ENCODE measurements at regions not wholly inside any gene's neighbourhood (a gene's known extent, or its start where the extent isn't known, plus 50 kb on each side); places are given as distances from the start of the nearest gene placed in this dataset.

GRCh38 chr20:57763235-57763595 lies 53.4 kb upstream of the PMEPA1 start:
- Histone ChIP-seq H3K4me3 (ENCODE audit: insufficient read depth, low read depth, low read length) (no peak overlapping the region), H3K9me3 (ENCODE audit: control insufficient read depth, low read length) (no peaks in the 10 kb centered on the region), H3K27ac (ENCODE audit: insufficient read depth, low read depth, low read length, poor library complexity, severe bottlenecking) (no peak overlapping the region), H3K27me3 (ENCODE audit: control insufficient read depth, insufficient read depth, low read length, poor library complexity, severe bottlenecking) (no peaks in the 10 kb centered on the region), H3K36me3 (ENCODE audit: control insufficient read depth, insufficient read depth, low read length) (no peaks in the 10 kb centered on the region), H3K4me1 (ENCODE audit: control insufficient read depth, insufficient read depth, low read length) (no peaks in the 10 kb centered on the region)
- WGBS, 2 experiments: 94 to 98% methylated on average over 3 to 4 of the region's 4 CpGs

GRCh38 chr20:57762531-57763234 lies 52.9 kb upstream of the PMEPA1 start:
- no peak overlapping the region for H3K4me3 ChIP-seq (ENCODE audit: insufficient read depth, low read depth, low read length)
- H3K4me1 ChIP-seq (ENCODE audit: control insufficient read depth, insufficient read depth, low read length): no peaks in the 10 kb centered on the region
- no peak overlapping the region for H3K27ac ChIP-seq (ENCODE audit: insufficient read depth, low read depth, low read length, poor library complexity, severe bottlenecking)
- no peaks in the 10 kb centered on the region for H3K9me3 ChIP-seq (ENCODE audit: control insufficient read depth, low read length)
- 92 to 93% methylated on average over 8 of the region's 8 CpGs for WGBS, 2 experiments
- H3K36me3 ChIP-seq (ENCODE audit: control insufficient read depth, insufficient read depth, low read length): no peaks in the 10 kb centered on the region
- no peaks in the 10 kb centered on the region for H3K27me3 ChIP-seq (ENCODE audit: control insufficient read depth, insufficient read depth, low read length, poor library complexity, severe bottlenecking)

GRCh38 chr20:57761413-57761734 lies 51.6 kb upstream of the PMEPA1 start:
- 94 to 95% methylated on average over 2 to 3 of the region's 3 CpGs for WGBS, 2 experiments
- Histone ChIP-seq H3K27me3 (ENCODE audit: control insufficient read depth, insufficient read depth, low read length, poor library complexity, severe bottlenecking) (no peaks in the 10 kb centered on the region), H3K4me1 (ENCODE audit: control insufficient read depth, insufficient read depth, low read length) (no peaks in the 10 kb centered on the region), H3K27ac (ENCODE audit: insufficient read depth, low read depth, low read length, poor library complexity, severe bottlenecking) (no peak overlapping the region), H3K9me3 (ENCODE audit: control insufficient read depth, low read length) (no peaks in the 10 kb centered on the region), H3K4me3 (ENCODE audit: insufficient read depth, low read depth, low read length) (no peak overlapping the region), H3K36me3 (ENCODE audit: control insufficient read depth, insufficient read depth, low read length) (no peaks in the 10 kb centered on the region)

- no peaks in the 10 kb centered on the region for H3K4me1 ChIP-seq (ENCODE audit: control insufficient read depth, insufficient read depth, low read length)
- no peaks in the 10 kb centered on the region for H3K36me3 ChIP-seq (ENCODE audit: control insufficient read depth, insufficient read depth, low read length)
- no peaks in the 10 kb centered on the region for H3K9me3 ChIP-seq (ENCODE audit: control insufficient read depth, low read length)
- H3K27ac ChIP-seq (ENCODE audit: insufficient read depth, low read depth, low read length, poor library complexity, severe bottlenecking): no peak overlapping the region
- H3K4me3 ChIP-seq (ENCODE audit: insufficient read depth, low read depth, low read length): no peak overlapping the region
- no peaks in the 10 kb centered on the region for H3K27me3 ChIP-seq (ENCODE audit: control insufficient read depth, insufficient read depth, low read length, poor library complexity, severe bottlenecking)
- WGBS, 2 experiments: 91 to 97% methylated on average over 4 of the region's 4 CpGs
Measured at GRCh38 chr20:57760698-57761412, 51.0 kb upstream of the PMEPA1 start.

GRCh38 chr20:57759724-57760123 lies 49.9 kb upstream of the PMEPA1 start:
- H3K27ac ChIP-seq (ENCODE audit: insufficient read depth, low read depth, low read length, poor library complexity, severe bottlenecking): no peak overlapping the region
- no peaks in the 10 kb centered on the region for H3K9me3 ChIP-seq (ENCODE audit: control insufficient read depth, low read length)
- no peaks in the 10 kb centered on the region for H3K36me3 ChIP-seq (ENCODE audit: control insufficient read depth, insufficient read depth, low read length)
- H3K4me3 ChIP-seq (ENCODE audit: insufficient read depth, low read depth, low read length): no peak overlapping the region
- no peaks in the 10 kb centered on the region for H3K4me1 ChIP-seq (ENCODE audit: control insufficient read depth, insufficient read depth, low read length)
- H3K27me3 ChIP-seq (ENCODE audit: control insufficient read depth, insufficient read depth, low read length, poor library complexity, severe bottlenecking): no peaks in the 10 kb centered on the region
- WGBS, 2 experiments: 70 to 78% methylated on average over 4 of the region's 4 CpGs

Data from ectodermal cell (in vitro differentiated cells).